MM.1S (cell line): ENCODE measurements at regions not wholly inside any gene's neighbourhood (a gene's known extent, or its start where the extent isn't known, plus 50 kb on each side); places are given as distances from the start of the nearest gene placed in this dataset.

Experiments used
- DNase-seq: peaks from one replicate; pipeline ENCODE4 v3.0.0-alpha.2; 2015
- H2AFZ ChIP-seq: fragments of 300-600 bp; sonication (generic); 2 replicates; pipeline ENCODE4 v1.6.0; 2016; ENCODE audit warnings: antibody characterized with exemption, low read length
- H3F3A ChIP-seq: fragments of 300-600 bp; sonication (generic); 2 replicates; pipeline ENCODE4 v1.6.1; 2016; ENCODE audit warnings: mild to moderate bottlenecking, antibody characterized with exemption, low read length, moderate library complexity, mixed read lengths; ENCODE audit not compliant: insufficient read depth
- H3K27ac ChIP-seq: fragments of 300-600 bp; sonication (generic); 2 replicates; pipeline ENCODE4 v1.5.1; 2016; ENCODE audit warnings: mild to moderate bottlenecking, low read length
- H3K27me3 ChIP-seq: fragments of 300-600 bp; sonication (generic); replicated peaks from 2 replicates; pipeline ENCODE4 v1.6.0; 2016; ENCODE audit warnings: low read length; ENCODE audit not compliant: insufficient read depth
- H3K36me3 ChIP-seq: fragments of 300-600 bp; sonication (generic); replicated peaks from 2 replicates; pipeline ENCODE4 v1.6.1; 2016; ENCODE audit warnings: mild to moderate bottlenecking, low read length, mixed read lengths; ENCODE audit not compliant: insufficient read depth
- H3K4me1 ChIP-seq: fragments of 300-600 bp; sonication (generic); 2 replicates; pipeline ENCODE4 v1.6.1; 2016; ENCODE audit warnings: low read length, mixed read lengths
- H3K4me2 ChIP-seq: fragments of 300-600 bp; sonication (generic); 2 replicates; pipeline ENCODE4 v1.6.0; 2016; ENCODE audit warnings: low read depth, low read length
- H3K4me3 ChIP-seq: fragments of 300-600 bp; sonication (generic); 2 replicates; pipeline ENCODE4 v1.5.1; 2016; ENCODE audit warnings: low read length, mixed read lengths
- H3K79me2 ChIP-seq: fragments of 300-600 bp; sonication (generic); 2 replicates; pipeline ENCODE4 v1.6.1; 2016; ENCODE audit warnings: mixed run types, low read length, mixed read lengths
- H3K9ac ChIP-seq: fragments of 300-600 bp; sonication (generic); 2 replicates; pipeline ENCODE4 v1.6.1; 2016; ENCODE audit warnings: low read length, mixed read lengths
- H3K9me2 ChIP-seq: fragments of 300-600 bp; sonication (generic); replicated peaks from 2 replicates; pipeline ENCODE4 v1.6.1; 2016; ENCODE audit warnings: mild to moderate bottlenecking, low read length, mixed read lengths; ENCODE audit not compliant: insufficient read depth
- H3K9me3 ChIP-seq: fragments of 300-600 bp; sonication (generic); replicated peaks from 2 replicates; pipeline ENCODE4 v1.6.1; 2016; ENCODE audit warnings: mild to moderate bottlenecking, low read length, mixed read lengths; ENCODE audit not compliant: insufficient read depth
- H4K20me1 ChIP-seq: fragments of 300-600 bp; sonication (generic); 2 replicates; pipeline ENCODE4 v1.6.1; 2016; ENCODE audit warnings: mild to moderate bottlenecking, low read length, moderate library complexity, mixed read lengths; ENCODE audit not compliant: insufficient read depth
- CTCF ChIP-seq: fragments of 300-600 bp; sonication (generic); IDR thresholded peaks from 2 replicates; pipeline ENCODE4 v1.5.1; 2016; ENCODE audit warnings: antibody characterized with exemption, low read length, mixed read lengths
- EZH2 ChIP-seq: fragments of 300-600 bp; sonication (generic); optimal IDR thresholded peaks from 2 replicates; pipeline ENCODE3; 2017; ENCODE audit warnings: low read depth, mild to moderate bottlenecking, antibody characterized with exemption, low read length, mixed read lengths
- EZH2phosphoT487 ChIP-seq: fragments of 300-600 bp; sonication (generic); IDR thresholded peaks from 2 replicates; pipeline ENCODE4 v1.6.1; 2018; ENCODE audit warnings: antibody characterized with exemption, low read length

DNA sequence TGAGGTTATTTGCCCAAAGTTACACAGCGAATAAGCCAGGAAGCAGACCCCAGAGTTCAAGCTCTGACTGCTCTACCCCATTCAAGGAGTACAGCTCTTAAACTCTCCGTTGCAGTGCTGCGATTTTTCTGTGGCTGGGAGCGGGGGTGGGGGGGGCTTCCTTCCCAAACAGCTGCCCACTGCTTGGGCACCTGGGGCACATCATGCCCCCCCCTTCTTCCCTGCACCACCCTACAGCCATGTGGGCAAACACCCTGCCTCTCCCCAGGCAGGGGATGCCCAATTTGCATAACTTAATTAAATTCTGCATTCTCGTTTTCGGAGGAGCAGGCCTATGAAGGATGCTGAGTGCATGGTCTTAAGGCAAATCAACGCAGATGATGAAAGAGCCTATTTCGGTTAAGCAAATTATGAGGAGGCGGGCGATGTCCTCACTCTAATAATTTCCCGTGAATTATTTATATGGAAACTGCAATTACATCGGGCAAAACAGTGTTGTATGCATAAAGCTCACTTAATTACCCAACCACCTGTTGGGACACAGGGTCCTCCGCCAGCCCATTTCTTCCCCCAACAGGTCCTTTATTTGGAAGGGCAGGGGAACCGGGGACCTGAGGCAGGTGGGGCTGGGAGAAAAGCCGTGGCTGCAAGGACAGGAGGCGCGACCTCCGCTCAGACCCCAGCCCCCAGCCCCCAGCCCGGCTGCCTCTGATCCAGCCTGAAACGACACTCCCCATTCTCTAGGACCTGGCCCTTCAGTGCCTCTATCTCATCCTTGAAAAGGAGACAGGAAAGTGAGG lies 610.5 kb downstream of the BUD13 start:
- no peak overlapping the region for H3K4me2 ChIP-seq
- H3K27me3 ChIP-seq: no peaks in the 10 kb centered on the region
- no peaks in the 10 kb centered on the region for H3K79me2 ChIP-seq
- TF ChIP-seq EZH2: no peak
- TF ChIP-seq EZH2phosphoT487: no peak
- no peak for TF ChIP-seq CTCF
- no peak overlapping the region for H3K4me3 ChIP-seq
- no peaks in the 10 kb centered on the region for H3F3A ChIP-seq
- H3K9me2 ChIP-seq: no peaks in the 10 kb centered on the region; the same call in 1 of the 2 replicates
- H4K20me1 ChIP-seq: no peaks in the 10 kb centered on the region
- no peak for DNase-seq
- no peak overlapping the region for H3K9ac ChIP-seq
- H3K4me1 ChIP-seq: no peaks in the 10 kb centered on the region
- H3K27ac ChIP-seq: no peak overlapping the region
- H2AFZ ChIP-seq: no peak overlapping the region
- H3K9me3 ChIP-seq: no peaks in the 10 kb centered on the region
- no peaks in the 10 kb centered on the region for H3K36me3 ChIP-seq

GRCh38 chr11:116148645-116149044 lies 624.1 kb downstream of the BUD13 start:
- Histone ChIP-seq H3F3A (no peaks in the 10 kb centered on the region), H3K4me2 (no peak overlapping the region), H3K27ac (no peak overlapping the region), H2AFZ (no peak overlapping the region), H3K4me3 (no peak overlapping the region), H3K9me3 (no peaks in the 10 kb centered on the region; the same call in 1 of the 2 replicates), H3K4me1 (no peaks in the 10 kb centered on the region), H3K27me3 (no peaks in the 10 kb centered on the region), H3K36me3 (no peaks in the 10 kb centered on the region), H3K79me2 (no peaks in the 10 kb centered on the region), H3K9me2 (no peaks in the 10 kb centered on the region), H3K9ac (no peak overlapping the region), H4K20me1 (no peaks in the 10 kb centered on the region)
- TF ChIP-seq EZH2 (no peak), EZH2phosphoT487 (no peak), CTCF (no peak)
- DNase-seq: no peak

- Histone ChIP-seq H3K27ac (no peak overlapping the region), H3K4me2 (no peak overlapping the region), H3F3A (no peaks in the 10 kb centered on the region), H3K9me2 (no peaks in the 10 kb centered on the region), H4K20me1 (no peaks in the 10 kb centered on the region), H3K9ac (no peak overlapping the region), H3K79me2 (no peaks in the 10 kb centered on the region), H3K4me3 (no peak overlapping the region), H2AFZ (no peak overlapping the region), H3K4me1 (no peaks in the 10 kb centered on the region), H3K9me3 (no peaks in the 10 kb centered on the region; the same call in 1 of the 2 replicates), H3K36me3 (no peaks in the 10 kb centered on the region), H3K27me3 (no peaks in the 10 kb centered on the region)
- TF ChIP-seq EZH2phosphoT487: no peak
- no peak for TF ChIP-seq EZH2
- TF ChIP-seq CTCF: no peak
- DNase-seq: no peak
These were observed 624.7 kb downstream of the BUD13 start for GRCh38 chr11:116148056-116148455.
